ENCODE measurements at regions not wholly inside any gene's neighbourhood (a gene's known extent, or its start where the extent isn't known, plus 50 kb on each side); places are given as distances from the start of the nearest gene placed in this dataset.
A peak's percentile ranks its signal among the peaks of the same experiment; 100 is the strongest.

DNA sequence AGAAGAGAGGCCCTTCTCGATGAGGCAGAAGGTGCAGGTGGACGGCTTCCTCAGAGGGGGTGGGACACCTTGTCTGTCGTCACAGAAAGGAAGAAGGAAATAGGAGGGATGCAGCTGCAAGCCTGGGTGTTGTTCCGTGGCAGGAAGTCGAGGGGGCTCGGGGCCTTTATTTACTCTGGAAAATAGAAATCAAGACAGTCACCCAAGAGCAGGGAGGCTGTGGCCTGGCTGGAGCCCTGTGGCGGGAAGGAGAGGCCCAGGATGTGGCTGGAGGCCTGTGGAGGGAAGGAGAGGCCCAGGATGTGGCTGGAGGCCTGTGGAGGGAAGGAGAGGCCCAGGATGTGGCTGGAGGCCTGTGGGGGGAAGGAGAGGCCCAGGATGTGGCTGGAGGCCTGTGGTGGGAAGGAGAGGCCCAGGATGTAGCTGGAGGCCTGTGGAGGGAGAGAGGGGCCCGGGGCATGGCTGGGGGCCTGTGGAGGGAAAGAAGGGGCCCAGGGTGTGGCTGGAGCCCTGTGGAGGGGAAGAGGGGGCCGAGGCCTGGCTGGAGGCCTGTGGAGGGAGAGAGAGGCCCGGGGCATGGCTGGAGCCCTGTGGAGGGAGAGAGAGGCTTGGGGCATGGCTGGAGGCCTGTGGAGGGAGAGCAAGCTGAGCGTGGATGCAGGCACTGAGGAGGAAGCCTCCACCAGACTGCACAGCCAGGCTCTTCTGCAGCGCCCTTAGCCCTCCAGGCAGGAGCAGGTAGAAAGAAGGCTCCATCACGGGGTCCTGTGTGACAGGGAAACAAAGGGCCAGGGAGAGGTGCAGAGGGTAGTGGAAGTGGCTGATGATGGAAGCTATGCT is 97.3 kb upstream of the SFMBT2 start:
- no peak for DNase-seq

DNA sequence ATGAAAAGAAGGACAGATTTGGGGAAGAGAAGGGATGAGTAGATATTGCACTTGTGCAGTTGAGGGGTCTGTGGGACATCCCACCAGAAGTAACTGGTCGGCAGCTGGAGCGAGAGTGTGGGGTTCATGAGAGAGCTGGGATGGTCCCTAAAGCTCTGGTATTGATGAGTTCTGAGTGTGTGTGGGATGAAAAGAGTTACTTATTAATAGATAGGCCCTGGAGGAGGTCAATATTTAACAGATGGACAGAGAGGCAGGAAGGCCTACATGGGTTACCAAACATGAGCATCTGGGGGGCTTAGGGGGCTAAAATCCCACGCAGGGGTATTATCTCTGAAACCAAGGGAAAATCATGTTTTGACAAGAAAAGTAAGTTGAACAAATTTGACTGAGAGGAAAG is 95.7 kb upstream of the SFMBT2 start:
- DNase-seq = no peak

DNA sequence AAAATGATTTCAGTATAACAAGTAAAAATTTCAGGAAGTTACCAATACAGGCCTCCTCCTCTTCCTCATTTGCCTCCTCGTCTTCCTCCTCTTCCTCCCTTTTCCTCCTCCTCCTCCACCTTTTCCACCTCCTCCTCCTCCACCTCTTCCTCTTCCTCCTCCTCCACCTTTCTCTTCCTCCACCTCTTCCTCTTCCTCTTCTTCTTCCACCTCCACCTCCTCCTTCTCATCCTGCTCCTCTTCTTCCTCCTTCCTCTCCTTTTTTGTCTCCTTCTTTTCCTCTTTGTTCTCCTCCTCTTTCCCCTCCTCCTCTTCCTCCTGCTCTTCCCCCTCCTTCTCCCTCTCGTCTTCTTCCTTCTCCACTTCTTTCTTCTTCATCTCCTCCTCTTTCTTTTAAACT is 94.4 kb upstream of the SFMBT2 start:
- no peak for DNase-seq

DNA sequence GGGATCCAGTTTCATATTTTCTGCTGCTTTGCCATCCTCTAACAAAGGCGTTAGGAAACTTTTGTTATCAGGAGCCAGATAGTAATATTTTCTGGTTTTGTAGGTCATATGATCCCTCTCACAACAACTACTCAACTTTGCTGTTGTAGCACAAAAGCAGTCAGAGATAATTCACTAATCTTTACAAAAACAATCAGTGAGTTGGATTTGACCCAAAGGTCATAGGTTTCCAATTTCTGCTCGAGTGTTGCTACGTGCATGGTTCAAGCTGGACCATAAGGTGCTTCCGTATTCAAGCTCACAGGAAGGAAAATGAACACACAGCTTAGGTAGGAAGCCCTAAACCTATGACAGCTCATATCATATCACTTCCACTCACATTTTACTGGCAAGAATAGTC is 92.4 kb upstream of the SFMBT2 start:
- DNase-seq = no peak

DNA sequence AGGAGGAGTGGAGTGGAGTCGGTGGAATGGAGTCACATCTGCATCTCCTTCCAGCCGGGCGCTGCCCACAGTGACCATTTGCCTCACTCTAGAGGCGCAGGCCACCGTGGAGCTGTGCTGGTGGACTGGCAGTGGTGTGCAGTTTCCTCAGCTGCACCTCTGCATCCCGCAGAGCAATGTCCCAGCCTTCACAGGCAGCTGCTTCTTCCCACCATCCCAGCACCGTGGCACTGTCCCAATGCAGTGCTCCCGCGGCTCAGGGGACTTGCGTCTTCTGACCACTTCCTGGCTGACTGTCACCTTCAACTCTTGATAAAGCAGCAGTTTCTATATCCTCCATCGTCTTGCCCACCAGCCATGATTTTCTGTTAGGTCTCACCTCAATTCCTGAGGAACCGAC is 90.3 kb upstream of the SFMBT2 start:
- no peak for DNase-seq

DNA sequence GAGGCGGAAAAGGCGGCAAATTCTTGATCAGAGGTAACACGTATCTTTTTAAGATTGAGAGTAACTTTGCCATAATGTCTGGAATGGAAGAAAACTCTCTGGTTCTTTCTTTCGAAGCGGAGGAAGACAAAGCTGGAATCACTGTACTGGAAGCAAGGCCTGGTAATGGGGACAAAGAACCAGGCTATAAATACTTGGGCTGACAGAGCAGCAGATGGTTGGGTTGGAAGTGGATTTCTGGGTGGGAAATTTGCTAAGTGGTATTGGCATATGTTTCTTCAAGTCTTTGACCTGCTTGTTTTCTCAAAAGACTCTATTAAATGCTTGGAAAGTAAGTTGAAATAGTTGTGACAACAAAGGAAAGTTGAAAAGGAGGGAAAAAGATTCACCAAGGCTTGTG is 87.3 kb upstream of the SFMBT2 start:
- no peak for DNase-seq

DNA sequence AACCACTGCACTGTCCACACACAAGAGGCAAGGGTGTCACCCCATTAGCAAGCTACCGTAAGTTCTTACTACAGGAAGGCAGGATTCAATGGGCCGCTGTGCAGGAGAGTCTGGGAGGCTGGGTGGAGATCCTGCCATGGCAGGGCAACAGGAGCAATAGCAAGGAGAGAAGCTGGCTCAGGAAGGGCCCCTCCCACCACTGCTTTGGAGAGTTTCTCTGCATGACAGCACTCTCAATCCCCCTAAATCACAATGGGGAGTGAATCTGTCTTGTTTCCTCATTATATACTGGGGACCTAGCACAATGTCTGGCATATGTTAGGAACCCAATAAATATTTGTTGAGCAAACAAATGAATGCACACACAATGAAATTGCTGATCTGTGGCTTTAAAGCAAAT is 83.2 kb upstream of the SFMBT2 start:
- DNase-seq = no peak

DNA sequence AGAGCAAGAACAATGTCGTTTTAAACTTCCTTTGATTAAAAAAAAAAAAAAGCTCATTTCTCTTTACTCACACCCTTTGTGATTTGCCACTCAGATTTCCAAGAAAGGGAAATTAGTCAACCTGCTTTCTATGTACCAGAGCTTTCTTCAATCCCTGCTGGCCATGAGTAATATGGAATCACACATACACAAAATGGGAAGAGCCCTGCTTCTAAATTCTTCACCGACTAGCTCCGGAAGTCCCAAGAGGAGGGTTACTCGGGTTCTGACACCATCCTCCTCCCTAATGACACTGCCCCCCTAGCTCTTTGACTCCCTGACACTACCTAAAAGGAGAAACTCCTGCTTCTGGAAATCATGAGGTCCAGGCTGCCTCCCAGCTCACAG is 81.8 kb upstream of the SFMBT2 start:
- no peak for DNase-seq

DNA sequence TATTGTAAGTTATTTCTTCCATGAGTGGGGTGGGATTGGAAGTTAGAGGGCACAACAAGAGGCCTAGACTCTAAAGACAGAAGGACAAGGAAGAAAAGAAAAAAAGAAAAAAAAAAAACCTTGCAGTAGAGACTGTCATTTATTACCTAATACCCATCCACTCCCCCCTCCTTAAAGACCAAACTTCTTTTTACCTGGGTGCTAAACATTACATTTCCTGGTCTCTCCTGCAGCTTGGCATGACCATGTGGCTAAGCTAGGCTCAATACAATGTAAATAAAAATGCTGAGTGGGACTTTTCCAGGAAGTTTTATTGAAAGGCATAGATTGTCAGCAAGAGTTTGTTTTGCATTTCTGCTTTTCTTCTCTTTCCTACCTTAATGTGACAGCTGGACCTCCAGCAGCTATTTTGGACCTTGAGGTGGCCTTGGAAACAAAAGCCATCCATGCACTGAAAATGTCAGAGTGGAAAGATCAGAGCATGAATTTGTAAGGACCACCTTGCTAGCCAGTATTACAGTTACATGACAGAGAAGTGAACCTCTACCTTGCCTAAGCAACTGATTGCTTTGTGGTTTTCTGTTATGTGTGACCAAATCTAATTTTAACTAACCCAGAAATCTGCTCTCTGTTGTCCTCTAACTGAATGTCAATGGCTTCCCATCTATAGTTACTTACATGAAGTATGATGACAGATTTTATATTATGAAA is 81.3 kb upstream of the SFMBT2 start:
- no peak for DNase-seq

DNA sequence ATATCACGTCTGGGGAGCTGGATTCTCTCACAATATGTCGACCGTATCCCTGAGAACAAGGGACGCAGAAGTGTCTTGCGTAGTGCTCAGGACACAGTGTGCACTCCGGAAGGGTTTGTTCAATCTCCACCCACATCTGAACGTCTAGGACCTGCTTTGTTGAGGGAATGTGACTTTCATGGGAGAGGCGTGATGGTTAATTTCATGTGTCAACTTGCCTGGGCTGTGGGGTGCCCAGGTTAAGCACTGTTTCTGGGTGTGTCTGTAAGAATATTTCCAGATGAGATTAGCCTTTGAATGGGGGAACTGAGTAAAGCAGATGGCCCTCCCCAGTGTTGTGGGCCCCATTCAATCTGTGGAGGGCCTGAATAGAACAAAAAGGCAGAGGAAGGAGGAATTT is 80.4 kb upstream of the SFMBT2 start:
- no peak for DNase-seq

DNA sequence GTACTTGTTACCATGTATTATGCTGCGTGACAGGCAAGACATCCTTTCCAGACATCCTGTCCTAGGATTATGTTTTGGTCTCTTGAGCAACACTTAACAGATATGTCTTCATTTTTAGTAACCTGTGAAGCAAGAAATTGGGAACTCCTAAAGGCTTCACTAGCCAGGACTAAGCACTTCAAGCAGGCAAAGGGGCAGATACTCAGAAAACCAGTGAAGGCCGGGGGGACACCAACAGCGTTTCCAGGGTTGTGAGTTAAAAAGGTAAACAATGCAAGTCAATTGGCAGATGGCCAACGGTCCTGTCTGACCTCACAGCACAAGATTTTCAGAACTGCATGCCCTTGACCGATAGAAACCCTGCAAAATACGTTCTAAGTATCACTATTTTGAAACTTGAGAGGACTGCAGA is 77.6 kb upstream of the SFMBT2 start:
- DNase-seq = peak; percentile 68 to 75

DNA sequence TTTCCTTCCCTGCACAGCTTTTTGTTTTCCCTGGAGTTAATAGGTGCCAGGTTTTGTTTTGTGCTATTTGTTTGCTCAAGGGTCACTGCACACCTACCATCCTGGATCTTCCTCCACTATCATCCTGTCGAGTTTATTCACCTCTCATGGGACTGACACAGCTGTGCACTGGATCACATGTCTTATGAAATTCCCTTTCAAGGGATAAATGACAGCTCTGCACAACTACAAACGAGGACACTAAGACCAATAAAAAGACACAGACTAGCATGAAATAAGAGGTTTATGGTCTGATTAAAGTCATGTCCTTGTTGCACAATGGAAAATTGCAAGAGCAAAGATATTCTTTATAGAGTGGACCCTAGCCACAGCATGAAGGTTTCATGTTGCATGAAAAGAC is 76.7 kb upstream of the SFMBT2 start:
- DNase-seq = no peak

DNA sequence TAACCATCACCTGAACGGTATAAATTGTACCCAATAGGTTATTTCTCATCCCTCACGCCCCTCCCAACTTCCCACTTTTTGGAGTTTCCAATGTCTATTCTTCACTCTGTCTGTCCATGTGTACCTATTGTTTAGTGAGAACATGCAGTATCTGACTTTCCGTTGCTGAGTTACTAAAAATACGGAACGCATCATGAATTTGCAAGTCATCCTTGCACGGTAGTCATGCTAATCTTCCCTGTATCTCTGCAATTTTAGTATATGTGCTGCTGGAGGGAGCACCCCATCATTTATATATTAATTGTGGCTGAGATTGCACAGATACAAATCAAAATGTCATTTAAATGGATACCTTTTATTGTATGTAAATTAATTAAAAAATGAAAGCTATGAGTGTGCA is 75.7 kb upstream of the SFMBT2 start:
- DNase-seq = no peak

DNA sequence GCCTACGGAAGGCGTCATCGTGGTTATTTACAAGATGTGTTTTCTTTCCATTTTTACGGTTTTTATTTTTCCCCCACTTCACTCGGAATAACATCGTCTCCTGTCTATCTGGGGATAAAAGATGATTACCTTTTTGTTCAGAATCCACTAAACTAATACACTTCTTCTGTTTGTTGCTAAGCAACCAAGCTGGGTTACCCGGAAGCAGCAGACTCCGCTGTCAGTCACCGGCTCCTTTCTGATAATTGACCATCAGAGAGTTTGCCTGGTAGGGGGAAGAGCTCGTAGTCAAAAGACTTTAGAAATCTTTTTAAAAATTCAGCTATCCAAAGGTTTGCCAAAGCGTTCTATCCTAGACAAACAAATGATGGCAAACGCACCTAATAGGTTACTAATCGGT is 75.0 kb upstream of the SFMBT2 start:
- DNase-seq = no peak

DNA sequence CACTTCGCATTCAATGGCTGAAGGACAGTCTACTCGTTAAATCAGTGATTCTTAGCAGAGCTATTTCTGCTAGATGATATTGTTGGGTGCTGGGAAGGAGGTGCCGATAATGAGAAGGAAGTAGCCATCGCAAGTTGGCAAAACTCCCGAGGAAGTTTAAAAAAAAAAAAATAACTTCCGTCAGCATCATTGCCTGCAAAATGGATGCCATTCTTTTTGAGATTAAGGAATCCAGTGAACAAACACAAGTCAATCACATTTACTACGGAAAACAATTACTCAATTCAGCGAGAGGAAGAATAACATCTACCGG is 74.4 kb upstream of the SFMBT2 start:
- no peak for DNase-seq

DNA sequence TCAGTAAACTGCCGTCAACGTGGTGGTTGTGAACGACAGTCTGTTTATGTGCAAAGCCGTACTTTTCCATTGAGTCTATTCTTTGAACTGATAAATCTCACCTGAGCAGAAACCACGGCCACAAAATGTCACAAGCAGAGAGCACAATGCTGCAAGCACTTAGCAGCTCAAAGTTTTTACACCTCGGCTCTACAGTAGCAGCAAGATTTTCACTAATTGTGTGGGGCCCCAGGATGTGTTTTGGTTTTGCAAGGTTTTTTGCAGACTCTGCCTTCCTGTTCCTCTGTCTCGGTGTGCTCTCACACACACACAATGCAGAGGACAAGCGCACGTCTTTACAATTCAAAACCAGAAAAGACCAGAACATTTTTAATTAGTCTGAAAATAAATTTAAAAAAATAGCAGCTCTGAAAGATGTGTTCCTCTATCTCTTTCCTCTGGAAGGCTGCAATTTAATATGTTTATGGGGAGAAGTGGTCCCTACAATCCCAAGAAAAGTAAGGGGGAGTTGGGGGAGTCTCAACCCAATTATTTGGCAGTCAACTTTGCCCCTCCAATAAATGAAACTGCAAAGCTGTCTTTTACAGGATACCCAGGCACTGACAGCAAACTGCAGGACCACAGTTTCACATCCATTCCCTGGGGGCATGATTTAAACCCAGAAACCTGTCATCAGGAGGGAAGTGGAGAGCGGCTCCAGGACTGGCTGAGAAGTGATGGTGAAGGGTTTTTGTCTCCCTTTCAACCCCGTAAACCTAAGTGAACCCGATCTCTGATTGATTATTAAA is 73.8 kb upstream of the SFMBT2 start:
- no peak for DNase-seq

DNA sequence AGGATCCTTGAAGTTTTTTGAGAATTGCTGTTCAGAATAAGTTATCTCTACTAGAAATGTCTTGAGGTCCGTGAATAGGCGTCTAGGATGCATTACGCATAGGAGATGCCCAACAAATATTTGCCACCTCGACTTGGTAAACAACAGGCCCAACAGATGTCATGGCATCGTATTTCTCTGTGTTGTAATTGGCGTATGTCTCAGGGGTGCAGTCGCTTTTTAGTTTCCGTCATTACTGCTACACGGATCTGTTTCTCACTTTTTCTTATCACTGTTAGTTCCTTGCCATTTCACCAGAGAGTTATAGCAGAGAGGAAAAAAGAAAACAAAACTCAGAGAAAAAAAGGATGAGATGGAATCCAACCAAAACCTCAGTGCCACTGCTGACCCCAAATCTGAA is 73.0 kb upstream of the SFMBT2 start:
- no peak for DNase-seq

DNA sequence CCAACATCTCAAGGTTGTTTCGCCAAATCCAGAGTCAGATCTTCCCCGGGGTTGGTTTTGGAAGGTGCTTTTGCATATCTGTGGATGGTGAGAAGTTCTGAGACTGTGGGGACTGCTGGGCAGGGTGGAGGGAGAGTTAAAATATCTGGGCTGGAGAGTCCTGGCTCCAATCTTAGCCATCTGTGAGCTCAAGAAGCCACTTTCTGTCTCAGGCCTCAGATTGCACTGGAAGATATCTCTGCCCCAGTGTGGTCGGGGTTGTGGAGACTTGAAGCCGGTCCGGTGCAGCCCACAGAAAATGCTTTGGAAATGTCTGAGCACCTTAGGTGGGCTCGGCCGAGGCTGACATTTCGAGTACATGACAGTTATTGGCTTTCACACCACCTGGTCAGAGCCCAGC is 72.2 kb upstream of the SFMBT2 start:
- DNase-seq = no peak

DNA sequence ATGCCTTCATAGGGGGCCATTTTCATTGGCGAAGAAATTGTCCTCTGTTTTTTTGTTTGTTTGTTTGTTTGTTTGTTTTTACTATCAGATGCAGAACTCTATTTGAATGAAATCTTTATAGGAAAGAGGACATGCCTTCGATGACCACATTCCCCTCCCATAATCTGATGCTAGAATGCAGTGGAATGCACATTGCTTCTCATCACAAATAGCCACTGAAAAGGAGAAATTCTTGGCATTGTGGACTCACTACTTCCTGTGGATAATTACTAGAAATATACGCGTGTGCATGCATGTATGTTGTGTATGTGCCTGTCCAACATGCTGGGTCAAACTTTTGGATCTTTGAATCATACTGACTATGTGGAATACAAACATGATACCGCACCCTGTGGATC is 70.5 kb upstream of the SFMBT2 start:
- DNase-seq = peak in 1 of 2 donors; percentile 40

DNA sequence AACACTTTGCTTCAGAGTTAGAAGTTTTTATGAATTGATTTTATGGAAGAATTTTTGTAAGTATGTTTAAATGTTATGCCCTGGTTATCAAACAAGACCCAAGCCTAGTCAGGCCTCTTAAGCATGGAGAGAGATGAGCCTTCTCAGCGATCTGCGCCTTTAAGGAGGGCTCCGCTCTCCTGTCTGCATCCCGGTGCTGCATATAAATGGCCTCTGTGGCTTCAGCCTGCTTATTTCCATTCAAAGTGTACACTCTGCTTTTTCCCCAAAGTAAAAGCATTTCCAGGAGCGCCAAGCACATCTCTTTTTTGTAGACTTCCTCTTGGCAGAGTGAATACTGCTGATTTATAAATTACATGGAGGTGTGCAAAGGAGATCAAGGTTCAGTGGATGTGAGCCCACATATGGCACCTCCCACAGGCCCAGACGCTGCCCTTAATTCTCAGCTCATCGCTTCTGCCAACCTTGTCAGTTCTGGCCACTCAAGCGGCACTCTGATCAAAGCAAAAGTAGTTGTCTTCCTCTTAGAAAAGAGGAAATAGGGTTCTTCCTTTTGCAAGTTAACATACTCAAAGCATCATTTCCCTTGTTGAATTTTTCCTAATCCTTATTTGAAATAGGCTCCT is 70.0 kb upstream of the SFMBT2 start:
- no peak for DNase-seq

DNA sequence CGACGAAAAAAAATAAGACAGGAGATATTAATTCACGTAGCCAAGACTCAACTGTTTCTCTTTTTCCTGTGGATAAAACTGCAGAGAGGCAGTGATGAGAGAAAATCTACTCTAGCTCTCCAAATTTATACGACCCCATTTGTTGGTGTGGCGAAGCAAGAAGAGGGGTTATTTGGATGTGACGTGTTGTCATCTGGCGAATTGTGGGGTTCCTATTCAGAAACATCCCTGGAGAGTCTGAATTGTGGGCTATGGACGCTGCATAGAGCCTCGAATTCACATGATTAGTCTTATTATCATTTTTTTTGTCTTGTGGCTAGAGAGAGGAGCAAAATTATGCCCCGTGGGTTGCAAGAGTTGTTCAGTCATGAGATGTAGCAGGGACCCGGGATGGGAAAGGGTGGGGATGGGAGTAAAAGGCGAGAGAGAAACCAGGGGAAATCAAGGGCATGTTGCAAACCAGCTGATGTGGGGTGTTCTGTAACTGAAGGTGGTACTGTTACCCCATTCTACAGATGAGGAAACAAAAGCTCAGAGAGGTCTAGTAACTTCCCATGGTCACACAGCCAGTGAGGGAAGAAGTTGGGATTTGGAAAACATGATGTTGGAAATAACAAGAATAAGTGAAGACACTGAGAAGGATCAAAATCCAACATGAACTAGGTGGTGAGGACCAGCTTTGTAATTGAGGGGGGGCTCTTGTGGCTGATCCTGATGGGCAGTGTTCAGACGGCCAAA is 69.2 kb upstream of the SFMBT2 start:
- no peak for DNase-seq
